ENCODE measurements at regions not wholly inside any gene's neighbourhood (a gene's known extent, or its start where the extent isn't known, plus 50 kb on each side); places are given as distances from the start of the nearest gene placed in this dataset.

GRCh38 chr9:13716601-13717321 is 437.3 kb upstream of the MPDZ start:
- Histone ChIP-seq H4K20me1 (ENCODE audit: insufficient read depth, low read length) (no peaks in the 10 kb centered on the region), H3K27ac (ENCODE audit: low read length) (no peak overlapping the region), H3K36me3 (replicated peaks; ENCODE audit: insufficient read depth, low read length) (no peaks in the 10 kb centered on the region), H3K9me2 (replicated peaks; ENCODE audit: insufficient read depth, low read length) (no peaks in the 10 kb centered on the region), H3K4me2 (ENCODE audit: low read depth, low read length) (no peak overlapping the region), H3F3A (ENCODE audit: insufficient read depth, low read length) (no peaks in the 10 kb centered on the region), H3K9ac (ENCODE audit: low read length) (no peak overlapping the region), H3K4me1 (ENCODE audit: low read length) (peaks cover 11% of the 10 kb centered on the region; the same call in 1 of the 2 replicates), H3K9me3 (replicated peaks; ENCODE audit: insufficient read depth, low read length) (no peaks in the 10 kb centered on the region), H2AFZ (ENCODE audit: low read length) (no peak overlapping the region), H3K4me3 (ENCODE audit: low read length) (no peak overlapping the region), H3K27me3 (replicated peaks; ENCODE audit: insufficient read depth, low read length) (no peaks in the 10 kb centered on the region), H3K79me2 (ENCODE audit: low read length) (no peaks in the 10 kb centered on the region)
- no peak for TF ChIP-seq CTCF (IDR thresholded peaks at IDR 0.05; ENCODE audit: low read length)
- no peak for TF ChIP-seq EZH2 (optimal IDR thresholded peaks at IDR 0.05; ENCODE audit: low read depth, low read length)
- TF ChIP-seq EZH2phosphoT487 (IDR thresholded peaks at IDR 0.05; ENCODE audit: low read length), result no peak
- DNase-seq, result no peak

GRCh38 chr9:13716090-13716489 is 436.6 kb upstream of the MPDZ start:
- Histone ChIP-seq H3K4me2 (ENCODE audit: low read depth, low read length) (no peak overlapping the region), H2AFZ (ENCODE audit: low read length) (no peak overlapping the region), H3K9me3 (replicated peaks; ENCODE audit: insufficient read depth, low read length) (no peaks in the 10 kb centered on the region), H4K20me1 (ENCODE audit: insufficient read depth, low read length) (no peaks in the 10 kb centered on the region), H3K36me3 (replicated peaks; ENCODE audit: insufficient read depth, low read length) (no peaks in the 10 kb centered on the region), H3K27me3 (replicated peaks; ENCODE audit: insufficient read depth, low read length) (no peaks in the 10 kb centered on the region), H3F3A (ENCODE audit: insufficient read depth, low read length) (no peaks in the 10 kb centered on the region), H3K9me2 (replicated peaks; ENCODE audit: insufficient read depth, low read length) (no peaks in the 10 kb centered on the region), H3K4me1 (ENCODE audit: low read length) (peaks cover 11% of the 10 kb centered on the region; the same call in 1 of the 2 replicates), H3K27ac (ENCODE audit: low read length) (no peak overlapping the region), H3K9ac (ENCODE audit: low read length) (no peak overlapping the region), H3K79me2 (ENCODE audit: low read length) (no peaks in the 10 kb centered on the region), H3K4me3 (ENCODE audit: low read length) (no peak overlapping the region)
- DNase-seq, result no peak
- no peak for TF ChIP-seq EZH2 (optimal IDR thresholded peaks at IDR 0.05; ENCODE audit: low read depth, low read length)
- no peak for TF ChIP-seq EZH2phosphoT487 (IDR thresholded peaks at IDR 0.05; ENCODE audit: low read length)
- no peak for TF ChIP-seq CTCF (IDR thresholded peaks at IDR 0.05; ENCODE audit: low read length)

GRCh38 chr9:13715430-13715829 is 435.9 kb upstream of the MPDZ start:
- H3K4me3 ChIP-seq (ENCODE audit: low read length), result no peak overlapping the region
- no peaks in the 10 kb centered on the region for H3K27me3 ChIP-seq (replicated peaks; ENCODE audit: insufficient read depth, low read length)
- H3K27ac ChIP-seq (ENCODE audit: low read length), result no peak overlapping the region
- H4K20me1 ChIP-seq (ENCODE audit: insufficient read depth, low read length), result no peaks in the 10 kb centered on the region
- no peaks in the 10 kb centered on the region for H3K9me2 ChIP-seq (replicated peaks; ENCODE audit: insufficient read depth, low read length)
- H3K4me1 ChIP-seq (ENCODE audit: low read length), result peaks cover 11% of the 10 kb centered on the region; the same call in 1 of the 2 replicates
- no peak overlapping the region for H3K4me2 ChIP-seq (ENCODE audit: low read depth, low read length)
- H2AFZ ChIP-seq (ENCODE audit: low read length), result no peak overlapping the region
- no peaks in the 10 kb centered on the region for H3K79me2 ChIP-seq (ENCODE audit: low read length)
- H3K36me3 ChIP-seq (replicated peaks; ENCODE audit: insufficient read depth, low read length), result no peaks in the 10 kb centered on the region
- no peak overlapping the region for H3K9ac ChIP-seq (ENCODE audit: low read length)
- no peak for DNase-seq
- no peaks in the 10 kb centered on the region for H3F3A ChIP-seq (ENCODE audit: insufficient read depth, low read length)
- TF ChIP-seq EZH2 (optimal IDR thresholded peaks at IDR 0.05; ENCODE audit: low read depth, low read length) (no peak), EZH2phosphoT487 (IDR thresholded peaks at IDR 0.05; ENCODE audit: low read length) (no peak), CTCF (IDR thresholded peaks at IDR 0.05; ENCODE audit: low read length) (no peak)
- no peaks in the 10 kb centered on the region for H3K9me3 ChIP-seq (replicated peaks; ENCODE audit: insufficient read depth, low read length)
